WTC11 (cell line): ENCODE measurements at regions not wholly inside any gene's neighbourhood (a gene's known extent, or its start where the extent isn't known, plus 50 kb on each side); places are given as distances from the start of the nearest gene placed in this dataset.

Source experiments
- ATAC-seq: fragments of 200-7000 bp; cut with Tn5 transposase; 2 replicates; pipeline ENCODE4 v1.10.0; 2021; ENCODE audit warnings: mild to moderate bottlenecking, moderate library complexity
- CTCF ChIA-PET: fragments of 300-600 bp; sonication (Branson Sonifier 250); formaldehyde crosslinking; loops from one replicate; lab custom pipeline; 2021; ENCODE audit warnings: antibody characterized with exemption; lab: Charles Lee
- POLR2A ChIA-PET: fragments of 350-600 bp; sonication (Branson Sonifier 250); formaldehyde crosslinking; loops from one replicate; lab custom pipeline; 2021; ENCODE audit warnings: antibody characterized with exemption; lab: Charles Lee
- DNase-seq: peaks from one replicate; pipeline ENCODE4 v3.0.0; 2021; ENCODE audit warnings: low spot score
- H3K27ac Mint-ChIP-seq: 2 replicates; pipeline ENCODE4 v1.8.0; 2021; ENCODE audit warnings: mixed read lengths
- H3K27me3 Mint-ChIP-seq: 2 replicates; pipeline ENCODE4 v1.8.0; 2021; ENCODE audit warnings: low read depth, mild to moderate bottlenecking, moderate library complexity, mixed read lengths
- H3K36me3 Mint-ChIP-seq: 2 replicates; pipeline ENCODE4 v1.8.0; 2021; ENCODE audit warnings: mixed read lengths
- H3K4me1 Mint-ChIP-seq: 2 replicates; pipeline ENCODE4 v1.8.0; 2022; ENCODE audit warnings: mixed read lengths
- H3K4me3 Mint-ChIP-seq: 2 replicates; pipeline ENCODE4 v1.8.0; 2021; ENCODE audit warnings: mild to moderate bottlenecking, moderate library complexity, mixed read lengths
- H3K9me3 Mint-ChIP-seq: 2 replicates; pipeline ENCODE4 v1.8.0; 2021; ENCODE audit warnings: mixed read lengths
- CREB1 ChIP-seq: sonication (generic); formaldehyde crosslinking; IDR thresholded peaks from 2 replicates; pipeline ENCODE4 v1.8.0; 2023; ENCODE audit warnings: mild to moderate bottlenecking, missing genetic modification reagents
- CREM ChIP-seq: sonication (generic); formaldehyde crosslinking; IDR thresholded peaks from 2 replicates; pipeline ENCODE4 v1.8.1; 2022; ENCODE audit warnings: mild to moderate bottlenecking, missing genetic modification reagents, moderate library complexity
- ETV6 ChIP-seq: sonication (generic); formaldehyde crosslinking; IDR thresholded peaks from 2 replicates; pipeline ENCODE4 v1.8.1; 2022; ENCODE audit warnings: mild to moderate bottlenecking, missing genetic modification reagents
- FOXK1 ChIP-seq: sonication (generic); formaldehyde crosslinking; IDR thresholded peaks from 2 replicates; pipeline ENCODE4 v1.8.0; 2022; ENCODE audit warnings: mild to moderate bottlenecking, moderate library complexity, missing genetic modification reagents
- IRF2 ChIP-seq: sonication (generic); formaldehyde crosslinking; IDR thresholded peaks from 2 replicates; pipeline ENCODE4 v1.8.0; 2022; ENCODE audit warnings: low read depth, missing genetic modification reagents, borderline replicate concordance
- JUN ChIP-seq: sonication (generic); formaldehyde crosslinking; IDR thresholded peaks from 2 replicates; pipeline ENCODE4 v1.8.0; 2023; ENCODE audit warnings: mild to moderate bottlenecking, missing genetic modification reagents
- KAT7 ChIP-seq: sonication (generic); formaldehyde crosslinking; IDR thresholded peaks from 2 replicates; pipeline ENCODE4 v1.8.1; 2023; ENCODE audit warnings: missing genetic modification reagents, mild to moderate bottlenecking, borderline replicate concordance
- RORB ChIP-seq: fragments of 250-450 bp; sonication (Bioruptor Pico); IDR thresholded peaks from 2 replicates; pipeline ENCODE4 v1.9.0; 2021; ENCODE audit warnings: mild to moderate bottlenecking
- TCF7 ChIP-seq: sonication (generic); formaldehyde crosslinking; IDR thresholded peaks from 2 replicates; pipeline ENCODE4 v1.8.0; 2022; ENCODE audit warnings: mild to moderate bottlenecking, low read depth, missing genetic modification reagents, moderate library complexity
- TP53 ChIP-seq: sonication (generic); formaldehyde crosslinking; IDR thresholded peaks from 2 replicates; pipeline ENCODE4 v1.8.1; 2023; ENCODE audit warnings: mild to moderate bottlenecking, missing genetic modification reagents
- ZNF121 ChIP-seq: sonication (generic); formaldehyde crosslinking; IDR thresholded peaks from 2 replicates; pipeline ENCODE4 v1.8.0; 2023; ENCODE audit warnings: missing genetic modification reagents
- ZNF138 ChIP-seq: sonication (generic); formaldehyde crosslinking; conservative IDR thresholded peaks from 2 replicates; pipeline ENCODE4 v1.8.1; 2022; ENCODE audit warnings: mild to moderate bottlenecking, moderate library complexity, missing genetic modification reagents
- TF ChIP-seq, protein P1 (sequence below): sonication (generic); formaldehyde crosslinking; IDR thresholded peaks from 2 replicates; pipeline ENCODE4 v1.8.1; 2022; ENCODE audit warnings: missing genetic modification reagents, borderline replicate concordance
- TF ChIP-seq, protein P2 (sequence below): fragments of 200-600 bp; IDR thresholded peaks from 2 replicates; pipeline ENCODE4 v1.8.0; 2022; ENCODE audit warnings: antibody characterized with exemption
- TF ChIP-seq, protein P3 (sequence below): sonication (generic); formaldehyde crosslinking; IDR thresholded peaks from 2 replicates; pipeline ENCODE4 v1.8.1; 2023; ENCODE audit warnings: mild to moderate bottlenecking, missing genetic modification reagents
- TF ChIP-seq, protein P4 (sequence below): sonication (generic); formaldehyde crosslinking; IDR thresholded peaks from 2 replicates; pipeline ENCODE4 v1.8.0; 2022; ENCODE audit warnings: mild to moderate bottlenecking, missing genetic modification reagents
- TF ChIP-seq, protein P5 (sequence below): sonication (generic); formaldehyde crosslinking; IDR thresholded peaks from 2 replicates; pipeline ENCODE4 v1.8.0; 2022; ENCODE audit warnings: missing genetic modification reagents
- TF ChIP-seq, protein P6 (sequence below): sonication (generic); formaldehyde crosslinking; IDR thresholded peaks from 2 replicates; pipeline ENCODE4 v1.8.0; 2022; ENCODE audit warnings: mild to moderate bottlenecking, missing genetic modification reagents

DNA sequence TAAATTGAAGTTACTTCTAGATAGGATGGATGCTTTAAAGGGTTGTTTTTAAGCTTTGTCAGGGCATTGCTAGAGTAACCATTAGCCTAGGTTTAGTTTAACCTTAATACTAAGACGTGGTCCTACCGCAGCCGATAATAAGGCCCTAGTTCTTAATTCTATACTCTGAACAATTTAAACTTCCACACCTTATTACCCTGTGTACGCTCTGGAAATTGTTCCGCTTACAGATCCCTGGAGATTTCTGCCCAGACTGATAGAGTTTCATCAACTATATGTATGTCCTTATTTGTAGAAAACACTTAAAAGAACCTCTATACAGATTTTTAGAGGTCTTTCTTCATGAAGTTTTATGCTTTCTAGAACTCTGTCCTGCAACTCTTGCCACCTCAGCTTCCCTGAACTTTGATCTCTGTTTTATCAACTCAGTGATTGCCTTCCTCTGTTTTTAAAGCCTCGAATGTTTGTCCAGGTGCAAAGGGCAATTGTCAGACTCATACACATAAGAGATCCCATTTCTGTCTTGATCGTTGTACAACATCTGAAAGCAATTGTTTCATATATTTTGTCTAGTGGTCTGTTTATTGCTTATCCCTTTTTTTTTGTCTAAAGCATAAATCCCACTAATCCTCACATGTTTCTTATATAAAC is 71.1 kb upstream of the VCX start:
- POLR2A ChIA-PET, result no interaction called here
- H3K4me3 Mint-ChIP-seq, result no peak overlapping the region

DNA sequence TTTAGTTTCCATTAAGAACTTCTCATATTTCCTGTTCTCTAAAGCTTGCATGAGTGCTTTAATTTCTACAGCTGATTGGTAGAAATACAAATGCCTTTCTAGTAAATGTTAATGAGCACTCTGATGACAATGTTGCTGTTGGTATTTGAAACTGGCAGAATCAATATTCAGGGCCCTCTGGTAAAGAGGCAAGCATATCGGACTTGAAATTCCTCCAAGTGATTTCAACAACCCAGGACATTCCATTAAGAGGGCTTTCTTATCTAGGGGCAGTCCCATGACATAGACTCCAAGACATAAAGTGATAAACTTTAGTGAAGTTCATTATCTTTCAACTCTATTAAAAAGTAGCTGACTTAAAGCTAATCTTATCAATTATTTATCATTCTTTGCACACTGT is 83.1 kb upstream of the VCX start:
- Mint-ChIP-seq H3K27ac (no peak overlapping the region), H3K27me3 (no peaks in the 10 kb centered on the region), H3K4me3 (no peak overlapping the region), H3K36me3 (no peaks in the 10 kb centered on the region), H3K4me1 (no peaks in the 10 kb centered on the region), H3K9me3 (no peaks in the 10 kb centered on the region)
- POLR2A ChIA-PET, result no interaction called here
- CTCF ChIA-PET, result no interaction called here
- ATAC-seq (no peak), DNase-seq (no peak)
- no peak for TF ChIP-seq ZNF138
- TF ChIP-seq, protein P1, sequence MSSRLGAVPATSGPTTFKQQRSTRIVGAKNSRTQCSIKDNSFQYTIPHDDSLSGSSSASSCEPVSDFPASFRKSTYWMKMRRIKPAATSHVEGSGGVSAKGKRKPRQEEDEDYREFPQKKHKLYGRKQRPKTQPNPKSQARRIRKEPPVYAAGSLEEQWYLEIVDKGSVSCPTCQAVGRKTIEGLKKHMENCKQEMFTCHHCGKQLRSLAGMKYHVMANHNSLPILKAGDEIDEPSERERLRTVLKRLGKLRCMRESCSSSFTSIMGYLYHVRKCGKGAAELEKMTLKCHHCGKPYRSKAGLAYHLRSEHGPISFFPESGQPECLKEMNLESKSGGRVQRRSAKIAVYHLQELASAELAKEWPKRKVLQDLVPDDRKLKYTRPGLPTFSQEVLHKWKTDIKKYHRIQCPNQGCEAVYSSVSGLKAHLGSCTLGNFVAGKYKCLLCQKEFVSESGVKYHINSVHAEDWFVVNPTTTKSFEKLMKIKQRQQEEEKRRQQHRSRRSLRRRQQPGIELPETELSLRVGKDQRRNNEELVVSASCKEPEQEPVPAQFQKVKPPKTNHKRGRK, result no peak
- TF ChIP-seq FOXK1 (CRISPR knock-in tag), result no peak
- no peak for TF ChIP-seq CREB1 (CRISPR knock-in tag)
- TF ChIP-seq, protein P2, sequence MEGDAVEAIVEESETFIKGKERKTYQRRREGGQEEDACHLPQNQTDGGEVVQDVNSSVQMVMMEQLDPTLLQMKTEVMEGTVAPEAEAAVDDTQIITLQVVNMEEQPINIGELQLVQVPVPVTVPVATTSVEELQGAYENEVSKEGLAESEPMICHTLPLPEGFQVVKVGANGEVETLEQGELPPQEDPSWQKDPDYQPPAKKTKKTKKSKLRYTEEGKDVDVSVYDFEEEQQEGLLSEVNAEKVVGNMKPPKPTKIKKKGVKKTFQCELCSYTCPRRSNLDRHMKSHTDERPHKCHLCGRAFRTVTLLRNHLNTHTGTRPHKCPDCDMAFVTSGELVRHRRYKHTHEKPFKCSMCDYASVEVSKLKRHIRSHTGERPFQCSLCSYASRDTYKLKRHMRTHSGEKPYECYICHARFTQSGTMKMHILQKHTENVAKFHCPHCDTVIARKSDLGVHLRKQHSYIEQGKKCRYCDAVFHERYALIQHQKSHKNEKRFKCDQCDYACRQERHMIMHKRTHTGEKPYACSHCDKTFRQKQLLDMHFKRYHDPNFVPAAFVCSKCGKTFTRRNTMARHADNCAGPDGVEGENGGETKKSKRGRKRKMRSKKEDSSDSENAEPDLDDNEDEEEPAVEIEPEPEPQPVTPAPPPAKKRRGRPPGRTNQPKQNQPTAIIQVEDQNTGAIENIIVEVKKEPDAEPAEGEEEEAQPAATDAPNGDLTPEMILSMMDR, result no peak

More for the DNA sequence above, 71.1 kb upstream of the VCX start:
- TF ChIP-seq CREM (no peak), RORB (CRISPR knock-in tag) (no peak), ZNF121 (CRISPR knock-in tag) (no peak), TP53 (no peak), KAT7 (CRISPR knock-in tag) (no peak), ETV6 (CRISPR knock-in tag) (no peak), IRF2 (CRISPR knock-in tag) (no peak), JUN (no peak), TCF7 (CRISPR knock-in tag) (no peak)
- TF ChIP-seq, protein P3, sequence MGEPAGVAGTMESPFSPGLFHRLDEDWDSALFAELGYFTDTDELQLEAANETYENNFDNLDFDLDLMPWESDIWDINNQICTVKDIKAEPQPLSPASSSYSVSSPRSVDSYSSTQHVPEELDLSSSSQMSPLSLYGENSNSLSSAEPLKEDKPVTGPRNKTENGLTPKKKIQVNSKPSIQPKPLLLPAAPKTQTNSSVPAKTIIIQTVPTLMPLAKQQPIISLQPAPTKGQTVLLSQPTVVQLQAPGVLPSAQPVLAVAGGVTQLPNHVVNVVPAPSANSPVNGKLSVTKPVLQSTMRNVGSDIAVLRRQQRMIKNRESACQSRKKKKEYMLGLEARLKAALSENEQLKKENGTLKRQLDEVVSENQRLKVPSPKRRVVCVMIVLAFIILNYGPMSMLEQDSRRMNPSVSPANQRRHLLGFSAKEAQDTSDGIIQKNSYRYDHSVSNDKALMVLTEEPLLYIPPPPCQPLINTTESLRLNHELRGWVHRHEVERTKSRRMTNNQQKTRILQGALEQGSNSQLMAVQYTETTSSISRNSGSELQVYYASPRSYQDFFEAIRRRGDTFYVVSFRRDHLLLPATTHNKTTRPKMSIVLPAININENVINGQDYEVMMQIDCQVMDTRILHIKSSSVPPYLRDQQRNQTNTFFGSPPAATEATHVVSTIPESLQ, result no peak
- TF ChIP-seq, protein P4, sequence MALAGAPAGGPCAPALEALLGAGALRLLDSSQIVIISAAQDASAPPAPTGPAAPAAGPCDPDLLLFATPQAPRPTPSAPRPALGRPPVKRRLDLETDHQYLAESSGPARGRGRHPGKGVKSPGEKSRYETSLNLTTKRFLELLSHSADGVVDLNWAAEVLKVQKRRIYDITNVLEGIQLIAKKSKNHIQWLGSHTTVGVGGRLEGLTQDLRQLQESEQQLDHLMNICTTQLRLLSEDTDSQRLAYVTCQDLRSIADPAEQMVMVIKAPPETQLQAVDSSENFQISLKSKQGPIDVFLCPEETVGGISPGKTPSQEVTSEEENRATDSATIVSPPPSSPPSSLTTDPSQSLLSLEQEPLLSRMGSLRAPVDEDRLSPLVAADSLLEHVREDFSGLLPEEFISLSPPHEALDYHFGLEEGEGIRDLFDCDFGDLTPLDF (CRISPR knock-in tag), result no peak
- TF ChIP-seq, protein P5, sequence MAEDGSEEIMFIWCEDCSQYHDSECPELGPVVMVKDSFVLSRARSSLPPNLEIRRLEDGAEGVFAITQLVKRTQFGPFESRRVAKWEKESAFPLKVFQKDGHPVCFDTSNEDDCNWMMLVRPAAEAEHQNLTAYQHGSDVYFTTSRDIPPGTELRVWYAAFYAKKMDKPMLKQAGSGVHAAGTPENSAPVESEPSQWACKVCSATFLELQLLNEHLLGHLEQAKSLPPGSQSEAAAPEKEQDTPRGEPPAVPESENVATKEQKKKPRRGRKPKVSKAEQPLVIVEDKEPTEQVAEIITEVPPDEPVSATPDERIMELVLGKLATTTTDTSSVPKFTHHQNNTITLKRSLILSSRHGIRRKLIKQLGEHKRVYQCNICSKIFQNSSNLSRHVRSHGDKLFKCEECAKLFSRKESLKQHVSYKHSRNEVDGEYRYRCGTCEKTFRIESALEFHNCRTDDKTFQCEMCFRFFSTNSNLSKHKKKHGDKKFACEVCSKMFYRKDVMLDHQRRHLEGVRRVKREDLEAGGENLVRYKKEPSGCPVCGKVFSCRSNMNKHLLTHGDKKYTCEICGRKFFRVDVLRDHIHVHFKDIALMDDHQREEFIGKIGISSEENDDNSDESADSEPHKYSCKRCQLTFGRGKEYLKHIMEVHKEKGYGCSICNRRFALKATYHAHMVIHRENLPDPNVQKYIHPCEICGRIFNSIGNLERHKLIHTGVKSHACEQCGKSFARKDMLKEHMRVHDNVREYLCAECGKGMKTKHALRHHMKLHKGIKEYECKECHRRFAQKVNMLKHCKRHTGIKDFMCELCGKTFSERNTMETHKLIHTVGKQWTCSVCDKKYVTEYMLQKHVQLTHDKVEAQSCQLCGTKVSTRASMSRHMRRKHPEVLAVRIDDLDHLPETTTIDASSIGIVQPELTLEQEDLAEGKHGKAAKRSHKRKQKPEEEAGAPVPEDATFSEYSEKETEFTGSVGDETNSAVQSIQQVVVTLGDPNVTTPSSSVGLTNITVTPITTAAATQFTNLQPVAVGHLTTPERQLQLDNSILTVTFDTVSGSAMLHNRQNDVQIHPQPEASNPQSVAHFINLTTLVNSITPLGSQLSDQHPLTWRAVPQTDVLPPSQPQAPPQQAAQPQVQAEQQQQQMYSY, result no peak
- TF ChIP-seq, protein P6, sequence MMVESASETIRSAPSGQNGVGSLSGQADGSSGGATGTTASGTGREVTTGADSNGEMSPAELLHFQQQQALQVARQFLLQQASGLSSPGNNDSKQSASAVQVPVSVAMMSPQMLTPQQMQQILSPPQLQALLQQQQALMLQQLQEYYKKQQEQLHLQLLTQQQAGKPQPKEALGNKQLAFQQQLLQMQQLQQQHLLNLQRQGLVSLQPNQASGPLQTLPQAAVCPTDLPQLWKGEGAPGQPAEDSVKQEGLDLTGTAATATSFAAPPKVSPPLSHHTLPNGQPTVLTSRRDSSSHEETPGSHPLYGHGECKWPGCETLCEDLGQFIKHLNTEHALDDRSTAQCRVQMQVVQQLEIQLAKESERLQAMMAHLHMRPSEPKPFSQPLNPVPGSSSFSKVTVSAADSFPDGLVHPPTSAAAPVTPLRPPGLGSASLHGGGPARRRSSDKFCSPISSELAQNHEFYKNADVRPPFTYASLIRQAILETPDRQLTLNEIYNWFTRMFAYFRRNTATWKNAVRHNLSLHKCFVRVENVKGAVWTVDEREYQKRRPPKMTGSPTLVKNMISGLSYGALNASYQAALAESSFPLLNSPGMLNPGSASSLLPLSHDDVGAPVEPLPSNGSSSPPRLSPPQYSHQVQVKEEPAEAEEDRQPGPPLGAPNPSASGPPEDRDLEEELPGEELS (CRISPR knock-in tag), result no peak
- TF ChIP-seq, all 79 proteins: peak for 0
- CTCF ChIA-PET, result no interaction called here
- DNase-seq (no peak), ATAC-seq (no peak)
- no peak overlapping the region for H3K27ac Mint-ChIP-seq
- no peaks in the 10 kb centered on the region for H3K27me3 Mint-ChIP-seq
- no peaks in the 10 kb centered on the region for H3K4me1 Mint-ChIP-seq
- no peaks in the 10 kb centered on the region for H3K36me3 Mint-ChIP-seq
- peaks cover 10% of the 10 kb centered on the region; the same call in 1 of the 2 replicates for H3K9me3 Mint-ChIP-seq
